Brain microvascular endothelial cell (primary cell): ENCODE measurements at regions not wholly inside any gene's neighbourhood (a gene's known extent, or its start where the extent isn't known, plus 50 kb on each side); places are given as distances from the start of the nearest gene placed in this dataset.

Source experiments
- DNase-seq: peaks from one replicate; pipeline ENCODE4 v3.0.0-alpha.2; 2020
- H3K27ac ChIP-seq: fragments of 250-450 bp; sonication (Bioruptor Pico); 2 replicates; pipeline ENCODE4 v1.5.1; 2020; ENCODE audit warnings: mild to moderate bottlenecking, moderate library complexity
- H3K27me3 ChIP-seq: fragments of 250-450 bp; sonication (Bioruptor Pico); replicated peaks from 2 replicates; pipeline ENCODE4 v1.5.1; 2020; ENCODE audit warnings: mild to moderate bottlenecking
- H3K36me3 ChIP-seq: fragments of 250-450 bp; sonication (Bioruptor Pico); replicated peaks from 2 replicates; pipeline ENCODE4 v1.5.1; 2020; ENCODE audit warnings: mild to moderate bottlenecking
- H3K4me3 ChIP-seq: 2 replicates; pipeline ENCODE4 v1.5.1; 2011; ENCODE audit warnings: low read depth, mild to moderate bottlenecking, control low read depth, low read length, moderate library complexity
- in situ Hi-C: cut with HindIII; loops from 2 replicates; pipeline ENCODE4 v1.10.0; 2017; ENCODE audit warnings: low sequenced_read_pairs, low pct_ligation_motif_present
- TF ChIP-seq, protein P1 (sequence below): IDR thresholded peaks from 2 replicates; pipeline ENCODE4 v1.5.1; 2011; ENCODE audit warnings: low read depth, mild to moderate bottlenecking, moderate library complexity, low read length, control low read depth, inconsistent platforms; ENCODE audit errors: missing control alignments

DNA sequence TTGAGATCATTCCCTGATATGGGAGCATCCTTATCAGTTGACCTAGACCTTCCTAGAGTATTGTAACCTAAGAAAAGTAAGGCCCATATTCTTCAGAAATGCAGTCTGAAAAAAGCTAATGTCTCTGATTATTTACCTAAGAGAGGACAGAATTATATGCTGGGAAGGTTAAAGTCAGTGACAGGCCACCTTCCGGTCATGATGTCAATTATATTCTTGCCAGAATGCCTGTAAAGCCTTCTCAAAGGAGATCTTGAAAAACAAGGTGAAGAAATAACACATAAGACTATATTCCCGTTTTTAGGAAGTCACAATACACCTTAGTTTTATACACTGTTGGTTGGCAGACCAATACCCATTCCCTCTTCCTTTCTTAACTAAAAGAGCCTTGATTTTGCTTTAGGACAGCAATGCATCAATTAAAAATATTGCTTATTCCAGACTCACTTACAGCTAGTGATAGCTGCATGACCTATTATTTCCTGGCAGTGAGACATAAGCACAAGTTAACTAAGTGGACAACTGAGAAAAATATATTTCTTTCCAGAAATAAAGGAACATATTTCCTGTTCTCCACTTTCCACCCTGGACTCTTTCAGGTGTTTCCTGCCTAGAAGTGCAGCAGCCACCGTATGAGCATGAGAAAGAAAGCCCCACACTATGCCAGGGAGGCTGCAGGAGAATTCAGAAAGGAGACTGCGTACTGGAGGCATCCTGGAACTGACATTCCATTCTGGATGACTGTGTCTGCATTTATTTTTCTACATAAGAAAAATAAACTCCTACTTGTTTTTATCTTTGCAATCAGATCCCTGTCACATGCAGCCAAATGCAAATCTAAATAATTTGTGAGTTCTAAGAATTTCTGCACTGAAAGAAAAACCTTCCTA is 332.9 kb upstream of the PTBP2 start:
- no peaks in the 10 kb centered on the region for H3K36me3 ChIP-seq
- H3K4me3 ChIP-seq: no peak overlapping the region
- H3K27me3 ChIP-seq: no peaks in the 10 kb centered on the region
- TF ChIP-seq, protein P1, sequence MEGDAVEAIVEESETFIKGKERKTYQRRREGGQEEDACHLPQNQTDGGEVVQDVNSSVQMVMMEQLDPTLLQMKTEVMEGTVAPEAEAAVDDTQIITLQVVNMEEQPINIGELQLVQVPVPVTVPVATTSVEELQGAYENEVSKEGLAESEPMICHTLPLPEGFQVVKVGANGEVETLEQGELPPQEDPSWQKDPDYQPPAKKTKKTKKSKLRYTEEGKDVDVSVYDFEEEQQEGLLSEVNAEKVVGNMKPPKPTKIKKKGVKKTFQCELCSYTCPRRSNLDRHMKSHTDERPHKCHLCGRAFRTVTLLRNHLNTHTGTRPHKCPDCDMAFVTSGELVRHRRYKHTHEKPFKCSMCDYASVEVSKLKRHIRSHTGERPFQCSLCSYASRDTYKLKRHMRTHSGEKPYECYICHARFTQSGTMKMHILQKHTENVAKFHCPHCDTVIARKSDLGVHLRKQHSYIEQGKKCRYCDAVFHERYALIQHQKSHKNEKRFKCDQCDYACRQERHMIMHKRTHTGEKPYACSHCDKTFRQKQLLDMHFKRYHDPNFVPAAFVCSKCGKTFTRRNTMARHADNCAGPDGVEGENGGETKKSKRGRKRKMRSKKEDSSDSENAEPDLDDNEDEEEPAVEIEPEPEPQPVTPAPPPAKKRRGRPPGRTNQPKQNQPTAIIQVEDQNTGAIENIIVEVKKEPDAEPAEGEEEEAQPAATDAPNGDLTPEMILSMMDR: no peak
- peak; percentile 50 for DNase-seq
- H3K27ac ChIP-seq: no peak overlapping the region
- in situ Hi-C loops: no loop called here

DNA sequence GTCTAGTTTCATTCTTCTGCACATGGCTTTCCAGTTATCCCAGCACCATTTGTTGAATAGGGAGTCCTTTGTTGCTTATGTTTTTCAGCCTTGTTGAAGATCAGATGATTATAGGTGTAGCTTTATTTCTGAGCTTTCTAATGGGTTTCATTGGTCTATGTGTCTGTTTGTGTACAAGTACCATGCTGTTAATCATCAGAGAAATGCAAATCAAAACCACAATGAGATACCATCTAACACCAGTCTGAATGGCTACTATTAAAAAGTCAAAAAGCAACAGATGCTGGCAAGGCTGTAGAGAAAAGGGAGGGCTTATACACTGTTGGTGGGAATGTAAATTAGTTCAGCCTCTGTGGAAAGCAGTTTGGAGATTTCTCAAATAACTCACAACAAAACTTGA is 321.5 kb upstream of the PTBP2 start:
- Histone ChIP-seq H3K27me3 (no peaks in the 10 kb centered on the region), H3K36me3 (no peaks in the 10 kb centered on the region), H3K4me3 (no peak overlapping the region), H3K27ac (no peak overlapping the region)
- in situ Hi-C loops: no loop called here
- no peak for DNase-seq
- TF ChIP-seq, protein P1: no peak

DNA sequence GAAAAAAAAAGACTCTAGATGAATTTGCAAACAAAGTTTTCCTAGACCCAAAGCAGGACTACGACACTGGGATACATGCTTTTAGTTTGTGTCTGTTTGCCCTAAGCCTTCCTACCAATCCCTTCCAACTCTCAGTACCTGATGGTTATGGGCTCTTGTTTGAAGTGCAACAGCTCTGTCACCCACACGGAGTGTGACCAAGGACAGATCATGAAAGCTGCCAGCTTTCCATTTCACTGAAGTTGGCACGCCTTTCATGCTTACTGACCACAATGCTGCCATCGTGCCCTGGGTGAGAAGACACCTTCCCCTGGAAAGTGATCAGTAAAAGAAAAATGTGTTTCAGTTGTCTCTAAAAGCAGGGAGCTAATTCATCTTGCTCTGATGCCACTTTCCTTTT is 312.5 kb upstream of the PTBP2 start:
- no peaks in the 10 kb centered on the region for H3K36me3 ChIP-seq
- no peak overlapping the region for H3K4me3 ChIP-seq
- no peak for DNase-seq

DNA sequence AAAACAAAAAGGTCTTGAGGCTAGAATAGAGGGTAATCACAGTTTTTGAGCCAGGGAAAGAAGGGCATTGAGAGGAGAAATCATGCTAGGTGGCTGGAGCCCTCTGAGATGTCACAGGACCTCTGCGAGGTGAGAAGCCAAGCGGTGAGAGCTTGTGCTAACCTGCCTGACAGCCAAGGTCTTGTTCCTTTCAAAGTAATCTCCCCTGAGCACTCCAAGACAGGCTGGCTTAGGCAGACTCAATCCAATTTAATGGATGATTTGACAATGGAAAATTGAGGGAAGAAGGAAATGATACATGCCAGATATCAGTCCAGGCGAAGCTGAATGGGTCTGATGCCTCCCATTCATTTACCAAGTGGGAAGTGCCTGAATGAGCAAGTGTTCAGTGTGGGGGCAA is 311.9 kb upstream of the PTBP2 start:
- in situ Hi-C loops: no loop called here
- no peak for DNase-seq
- TF ChIP-seq, protein P1: no peak
- Histone ChIP-seq H3K27me3 (no peaks in the 10 kb centered on the region), H3K27ac (no peak overlapping the region), H3K36me3 (no peaks in the 10 kb centered on the region), H3K4me3 (no peak overlapping the region)

More for the DNA sequence above, 312.5 kb upstream of the PTBP2 start:
- Histone ChIP-seq H3K27ac (no peak overlapping the region), H3K27me3 (no peaks in the 10 kb centered on the region)
- in situ Hi-C loops: no loop called here
- TF ChIP-seq, protein P1: no peak

DNA sequence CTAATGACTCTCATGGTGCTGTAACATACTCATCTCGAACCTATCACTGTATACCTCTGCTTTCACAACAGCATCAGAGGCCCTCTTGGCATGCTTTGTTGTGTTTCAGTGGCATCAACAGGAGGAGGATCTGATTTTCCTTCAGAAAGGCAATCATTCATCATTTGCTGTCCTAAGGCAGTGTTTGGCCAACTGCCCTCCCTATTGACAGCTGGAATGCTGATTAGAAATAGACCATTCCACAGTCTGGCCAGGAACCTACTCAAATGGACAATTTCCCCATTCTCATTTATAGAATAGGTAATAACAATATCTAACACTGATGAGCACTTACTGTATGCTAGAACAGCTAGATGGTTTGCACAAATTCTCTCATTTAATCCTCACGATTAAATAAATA is 310.6 kb upstream of the PTBP2 start:
- DNase-seq: no peak
- no peak overlapping the region for H3K27ac ChIP-seq
- in situ Hi-C loops: no loop called here
- no peaks in the 10 kb centered on the region for H3K27me3 ChIP-seq
- TF ChIP-seq, protein P1: no peak
- H3K4me3 ChIP-seq: no peak overlapping the region
- no peaks in the 10 kb centered on the region for H3K36me3 ChIP-seq
